Left lung (tissue), 4 donors: ENCODE measurements at regions not wholly inside any gene's neighbourhood (a gene's known extent, or its start where the extent isn't known, plus 50 kb on each side); places are given as distances from the start of the nearest gene placed in this dataset.

Source experiments
- ATAC-seq: fragments of 200-7000 bp; cut with Tn5 transposase; one replicate; pipeline ENCODE4 v1.9.1; 2020; ENCODE audit warnings: moderate library complexity
- DNase-seq, 4 donors: peaks; one replicate each; pipeline ENCODE4 v3.0.0-alpha.2; 2013 to 2020
- H3K27ac ChIP-seq, 2 donors: fragments of 200-600 bp; sonication (generic) in 1 of 2; one replicate each; pipeline versions ENCODE4 v1.5.0 to v1.8.0; 2020 to 2021
- H3K27me3 ChIP-seq, 2 donors: fragments of 200-600 bp; sonication (generic) in 1 of 2; one replicate each; pipeline versions ENCODE4 v1.5.0 to v1.8.0; 2020 to 2021
- H3K36me3 ChIP-seq, 2 donors: fragments of 200-600 bp; sonication (generic) in 1 of 2; one replicate each; pipeline versions ENCODE4 v1.5.0 to v1.8.0; 2020 to 2021
- H3K4me1 ChIP-seq, 2 donors: fragments of 200-600 bp; one replicate each; pipeline ENCODE4 v1.8.0; 2021
- H3K4me3 ChIP-seq, 2 donors: fragments of 200-600 bp; sonication (generic) in 1 of 2; one replicate each; pipeline versions ENCODE4 v1.5.0 to v1.8.0; 2020 to 2021; ENCODE audit warnings: mild to moderate bottlenecking in 1 of 2
- H3K9me3 ChIP-seq, 2 donors: fragments of 200-600 bp; sonication (generic) in 1 of 2; one replicate each; pipeline versions ENCODE4 v1.5.0 to v1.8.0; 2020 to 2021
- intact Hi-C, 2 donors: fragments of 100-400 bp; cut with DNase I; formaldehyde crosslinking; loops; one replicate each; pipeline versions ENCODE4 v1.11.2 to v1.14.2; 2022
- TF ChIP-seq, protein P1 (sequence below), 2 donors: fragments of 200-600 bp; sonication (generic) in 1 of 2; IDR thresholded peaks; one replicate each; pipeline versions ENCODE4 v1.5.0 to v1.8.0; 2021; ENCODE audit warnings: antibody characterized with exemption in 2 of 2
- donor health status: DM: no; HTN: yes; CAD: no.
- donor health status: DM: no; HTN: no; CAD: no.

DNA sequence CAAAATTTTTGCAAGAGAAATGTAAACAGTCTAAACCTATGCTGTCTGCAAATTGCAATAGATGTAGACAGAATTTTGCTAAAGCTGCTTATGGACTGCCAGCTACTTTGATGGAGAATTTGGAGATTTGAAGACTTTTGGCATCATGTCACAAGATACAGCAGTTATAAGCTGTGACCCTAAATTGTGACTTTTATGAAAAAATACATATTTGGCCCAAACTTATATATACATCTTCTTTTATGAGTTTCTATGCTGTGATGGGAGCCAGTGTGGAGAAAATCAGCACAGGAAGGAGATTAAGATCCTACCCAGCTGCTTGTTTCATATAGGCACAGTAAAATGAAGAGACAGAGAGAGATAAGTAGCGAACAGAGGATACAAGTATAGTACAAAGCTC is 1595.4 kb downstream of the PLA2G4A start:
- Histone ChIP-seq H3K27ac (no peak overlapping the region), H3K27me3 (no peaks in the 10 kb centered on the region), H3K4me3 (no peak overlapping the region), H3K9me3 (peaks cover 0 to 2% of the 10 kb centered on the region in 2 donors), H3K36me3 (no peaks in the 10 kb centered on the region), H3K4me1 (no peaks in the 10 kb centered on the region)
- DNase-seq (peak in 2 of 4 donors; percentile 3 to 19), ATAC-seq (no peak)
- intact Hi-C loops, result no loop called here
- TF ChIP-seq, protein P1, sequence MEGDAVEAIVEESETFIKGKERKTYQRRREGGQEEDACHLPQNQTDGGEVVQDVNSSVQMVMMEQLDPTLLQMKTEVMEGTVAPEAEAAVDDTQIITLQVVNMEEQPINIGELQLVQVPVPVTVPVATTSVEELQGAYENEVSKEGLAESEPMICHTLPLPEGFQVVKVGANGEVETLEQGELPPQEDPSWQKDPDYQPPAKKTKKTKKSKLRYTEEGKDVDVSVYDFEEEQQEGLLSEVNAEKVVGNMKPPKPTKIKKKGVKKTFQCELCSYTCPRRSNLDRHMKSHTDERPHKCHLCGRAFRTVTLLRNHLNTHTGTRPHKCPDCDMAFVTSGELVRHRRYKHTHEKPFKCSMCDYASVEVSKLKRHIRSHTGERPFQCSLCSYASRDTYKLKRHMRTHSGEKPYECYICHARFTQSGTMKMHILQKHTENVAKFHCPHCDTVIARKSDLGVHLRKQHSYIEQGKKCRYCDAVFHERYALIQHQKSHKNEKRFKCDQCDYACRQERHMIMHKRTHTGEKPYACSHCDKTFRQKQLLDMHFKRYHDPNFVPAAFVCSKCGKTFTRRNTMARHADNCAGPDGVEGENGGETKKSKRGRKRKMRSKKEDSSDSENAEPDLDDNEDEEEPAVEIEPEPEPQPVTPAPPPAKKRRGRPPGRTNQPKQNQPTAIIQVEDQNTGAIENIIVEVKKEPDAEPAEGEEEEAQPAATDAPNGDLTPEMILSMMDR (IDR thresholded peaks at IDR 0.05), result no peak

DNA sequence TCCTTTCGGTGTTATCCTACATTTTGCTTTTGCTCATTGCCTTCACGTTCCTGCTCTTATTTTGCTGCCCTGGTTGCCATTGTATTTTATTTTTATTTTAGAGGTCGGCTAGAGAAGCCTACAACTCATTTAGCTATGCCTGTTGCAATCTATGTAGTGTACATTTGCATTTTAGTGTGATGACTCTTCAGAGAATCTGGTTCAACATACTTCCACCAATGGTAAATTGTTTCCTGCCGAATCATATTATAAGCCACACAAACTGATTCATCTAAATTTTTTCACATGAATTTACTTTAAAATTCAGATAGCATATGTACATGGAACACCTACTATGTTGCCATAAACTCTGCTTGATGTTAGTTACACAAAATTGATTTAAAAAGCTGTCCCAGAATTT is 1596.9 kb downstream of the PLA2G4A start:
- TF ChIP-seq, protein P1 (IDR thresholded peaks at IDR 0.05), result no peak

DNA sequence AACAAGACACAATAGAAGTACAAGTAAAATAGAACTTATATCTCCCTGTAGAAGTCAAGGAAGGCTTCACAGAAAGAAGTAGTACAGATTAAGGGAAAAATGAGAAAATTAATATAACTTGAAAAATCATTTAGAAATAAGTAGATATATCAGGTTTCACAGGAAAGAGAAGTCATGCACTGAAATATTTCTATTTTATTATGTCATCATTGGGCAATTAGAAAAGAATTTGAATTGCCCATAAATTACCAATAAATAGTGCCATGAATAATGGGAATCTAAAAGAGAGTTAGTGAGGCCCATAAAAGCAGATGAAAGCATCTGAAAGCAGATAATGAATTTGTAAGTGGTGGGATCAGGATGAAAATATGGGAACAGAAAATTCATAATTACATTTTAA is 1597.8 kb downstream of the PLA2G4A start:
- Histone ChIP-seq H3K9me3 (no peaks in the 10 kb centered on the region), H3K27me3 (no peaks in the 10 kb centered on the region), H3K36me3 (no peaks in the 10 kb centered on the region), H3K27ac (no peak overlapping the region), H3K4me1 (no peaks in the 10 kb centered on the region), H3K4me3 (no peak overlapping the region)
- ATAC-seq (no peak), DNase-seq (no peak)
- TF ChIP-seq, protein P1 (IDR thresholded peaks at IDR 0.05), result no peak
- intact Hi-C loops, result no loop called here

More for the DNA sequence above, 1596.9 kb downstream of the PLA2G4A start:
- DNase-seq (no peak), ATAC-seq (no peak)
- H3K4me3 ChIP-seq, result no peak overlapping the region
- intact Hi-C loops, result no loop called here
- no peak overlapping the region for H3K27ac ChIP-seq
- peaks cover 0 to 2% of the 10 kb centered on the region in 2 donors for H3K9me3 ChIP-seq
- no peaks in the 10 kb centered on the region for H3K27me3 ChIP-seq
- no peaks in the 10 kb centered on the region for H3K36me3 ChIP-seq
- H3K4me1 ChIP-seq, result no peaks in the 10 kb centered on the region

DNA sequence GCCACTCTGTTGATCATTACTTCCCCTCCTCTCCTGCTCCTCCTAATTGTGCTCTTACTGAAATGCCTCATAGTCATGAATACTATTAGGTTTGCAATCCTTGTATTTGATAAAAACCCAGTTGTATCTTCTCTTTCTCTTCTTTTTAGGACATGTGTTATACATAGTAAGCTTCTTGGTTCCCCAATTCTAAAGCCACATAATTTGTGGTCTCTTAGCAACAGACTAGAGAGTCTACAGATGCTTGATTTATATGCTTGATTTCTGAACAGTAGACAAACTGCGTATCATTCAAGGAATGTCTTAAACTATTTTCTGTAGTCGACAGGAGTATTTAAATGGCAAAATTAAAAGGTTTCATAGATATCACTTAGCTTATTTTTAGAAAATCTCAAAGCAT is 1598.9 kb downstream of the PLA2G4A start:
- TF ChIP-seq, protein P1 (IDR thresholded peaks at IDR 0.05), result no peak
- intact Hi-C loops, result no loop called here
- DNase-seq, result no peak

DNA sequence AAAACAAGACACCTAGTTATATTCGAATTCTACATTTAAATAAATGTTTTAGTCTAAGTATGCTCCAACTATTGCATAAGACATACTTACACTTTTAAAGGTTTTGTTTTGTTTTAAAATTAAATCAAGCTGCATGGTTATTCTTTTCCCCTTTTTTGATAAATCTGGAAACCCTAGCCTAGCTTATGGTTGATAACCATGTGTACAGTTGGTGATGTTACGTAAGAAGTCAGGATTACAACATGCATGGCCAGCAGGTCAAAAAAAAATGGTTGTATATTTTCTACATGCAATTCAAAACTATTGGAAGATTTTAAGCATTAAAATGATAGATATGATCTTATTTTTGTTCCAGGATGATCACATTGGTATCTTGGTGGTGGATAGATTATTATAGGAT is 1600.6 kb downstream of the PLA2G4A start:
- Histone ChIP-seq H3K4me3 (no peak overlapping the region), H3K9me3 (no peaks in the 10 kb centered on the region), H3K4me1 (no peaks in the 10 kb centered on the region), H3K27ac (no peak overlapping the region), H3K36me3 (no peaks in the 10 kb centered on the region), H3K27me3 (no peaks in the 10 kb centered on the region)
- TF ChIP-seq, protein P1 (IDR thresholded peaks at IDR 0.05), result no peak
- intact Hi-C loops, result no loop called here
- ATAC-seq (no peak), DNase-seq (peak in 1 of 4 donors; percentile 1)

More for the DNA sequence above, 1598.9 kb downstream of the PLA2G4A start:
- H3K9me3 ChIP-seq, result no peaks in the 10 kb centered on the region
- no peak overlapping the region for H3K4me3 ChIP-seq
- H3K27ac ChIP-seq, result no peak overlapping the region
- no peaks in the 10 kb centered on the region for H3K27me3 ChIP-seq
- H3K4me1 ChIP-seq, result no peaks in the 10 kb centered on the region
- H3K36me3 ChIP-seq, result no peaks in the 10 kb centered on the region
- ATAC-seq, result no peak
